ENCODE measurements at regions not wholly inside any gene's neighbourhood (a gene's known extent, or its start where the extent isn't known, plus 50 kb on each side); places are given as distances from the start of the nearest gene placed in this dataset.
"Not testable (repeated sequence)": the region's sequence is repeated elsewhere in the genome, so short reads cannot be mapped to it uniquely, and the experiment has no call there.

DNA sequence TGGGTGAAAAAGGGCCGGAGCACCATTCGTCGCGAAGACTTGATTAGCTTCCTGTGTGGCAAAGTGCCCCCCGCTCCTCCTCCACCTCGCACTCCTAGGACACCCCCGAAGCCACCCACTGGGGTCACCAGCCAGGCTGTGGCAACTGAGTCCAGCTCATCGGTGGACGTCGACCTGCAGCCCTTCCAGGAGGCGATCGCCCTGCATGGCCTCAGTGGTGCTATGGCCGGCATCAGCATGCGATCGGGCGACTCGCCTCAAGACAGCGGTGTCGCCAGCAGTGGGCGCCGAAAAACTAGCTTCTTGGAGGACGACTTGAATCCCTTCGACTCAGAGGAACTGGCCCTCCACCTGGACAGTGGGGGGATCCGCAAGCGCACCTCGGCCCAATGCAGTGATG, 126.8 kb upstream of the CXorf66 start:
- no peak for TF ChIP-seq CTCF (IDR thresholded peaks at IDR 0.05; ENCODE audit: low read depth, low read length)
- Histone ChIP-seq H3K27me3 (ENCODE audit: insufficient read depth, low read depth, severe bottlenecking) (peaks cover 51% of the 10 kb centered on the region), H3K4me3 (ENCODE audit: low read depth, low read length) (no peak overlapping the region), H3K36me3 (no peaks in the 10 kb centered on the region), H3K9me3 (ENCODE audit: severe bottlenecking) (no peaks in the 10 kb centered on the region), H3K27ac (no peak overlapping the region)
- DNase-seq: no peak

- DNase-seq: no peak
- Histone ChIP-seq H3K4me3 (ENCODE audit: low read depth, low read length) (no peak overlapping the region), H3K9me3 (ENCODE audit: severe bottlenecking) (no peaks in the 10 kb centered on the region), H3K36me3 (no peaks in the 10 kb centered on the region), H3K27ac (no peak overlapping the region), H3K27me3 (ENCODE audit: insufficient read depth, low read depth, severe bottlenecking) (peaks cover 47% of the 10 kb centered on the region)
- no peak for TF ChIP-seq CTCF (IDR thresholded peaks at IDR 0.05; ENCODE audit: low read depth, low read length)
Observed at GRCh38 chrX:140091125-140091886, 126.0 kb upstream of the CXorf66 start.

GRCh38 chrX:140090800-140091124, 125.4 kb upstream of the CXorf66 start:
- no peaks in the 10 kb centered on the region for H3K9me3 ChIP-seq (ENCODE audit: severe bottlenecking)
- DNase-seq: no peak
- H3K27ac ChIP-seq: no peak overlapping the region
- no peak for TF ChIP-seq CTCF (IDR thresholded peaks at IDR 0.05; ENCODE audit: low read depth, low read length)
- no peak overlapping the region for H3K4me3 ChIP-seq (ENCODE audit: low read depth, low read length)
- no peaks in the 10 kb centered on the region for H3K36me3 ChIP-seq
- peaks cover 42% of the 10 kb centered on the region for H3K27me3 ChIP-seq (ENCODE audit: insufficient read depth, low read depth, severe bottlenecking)

GRCh38 chrX:140088438-140088837, 123.1 kb upstream of the CXorf66 start:
- DNase-seq: no peak
- no peaks in the 10 kb centered on the region for H3K9me3 ChIP-seq (ENCODE audit: severe bottlenecking)
- no peaks in the 10 kb centered on the region for H3K36me3 ChIP-seq
- H3K27me3 ChIP-seq (ENCODE audit: insufficient read depth, low read depth, severe bottlenecking): peaks cover 38% of the 10 kb centered on the region
- no peak overlapping the region for H3K27ac ChIP-seq
- H3K4me3 ChIP-seq (ENCODE audit: low read depth, low read length): no peak overlapping the region
- TF ChIP-seq CTCF (IDR thresholded peaks at IDR 0.05; ENCODE audit: low read depth, low read length): no peak

DNA sequence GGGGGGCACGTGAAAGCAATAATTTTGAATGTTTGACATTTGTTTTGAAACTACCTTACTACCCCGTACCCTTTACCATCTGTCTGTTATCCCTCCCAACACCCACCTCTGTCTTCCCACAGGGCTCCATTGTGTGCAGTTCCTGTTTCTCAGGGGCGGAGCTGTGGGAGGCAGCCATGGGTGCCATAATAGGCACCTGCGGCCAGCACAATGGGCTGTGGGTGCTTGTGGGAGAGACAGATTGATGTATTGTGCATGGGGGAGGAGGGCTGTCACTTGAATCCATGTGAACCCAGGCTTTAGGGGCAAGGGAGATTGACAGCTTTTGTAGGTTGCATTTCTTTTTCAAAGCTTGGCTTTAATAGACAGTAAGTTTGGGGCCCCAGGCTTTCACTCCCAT, 122.6 kb upstream of the CXorf66 start:
- Histone ChIP-seq H3K27me3 (ENCODE audit: insufficient read depth, low read depth, severe bottlenecking) (peaks cover 37% of the 10 kb centered on the region), H3K27ac (no peak overlapping the region), H3K36me3 (no peaks in the 10 kb centered on the region), H3K4me3 (ENCODE audit: low read depth, low read length) (no peak overlapping the region), H3K9me3 (ENCODE audit: severe bottlenecking) (no peaks in the 10 kb centered on the region)
- DNase-seq: no peak
- TF ChIP-seq CTCF (IDR thresholded peaks at IDR 0.05; ENCODE audit: low read depth, low read length): no peak

GRCh38 chrX:140086691-140087090, 121.4 kb upstream of the CXorf66 start:
- no peak for DNase-seq
- no peak for TF ChIP-seq CTCF (IDR thresholded peaks at IDR 0.05; ENCODE audit: low read depth, low read length)
- Histone ChIP-seq H3K27ac (no peak overlapping the region), H3K9me3 (ENCODE audit: severe bottlenecking) (no peaks in the 10 kb centered on the region), H3K27me3 (ENCODE audit: insufficient read depth, low read depth, severe bottlenecking) (peaks cover 29% of the 10 kb centered on the region), H3K4me3 (ENCODE audit: low read depth, low read length) (no peak overlapping the region), H3K36me3 (no peaks in the 10 kb centered on the region)

- not testable (repeated sequence) for H3K4me3 ChIP-seq (ENCODE audit: low read depth, low read length); H3K27ac ChIP-seq; DNase-seq; H3K9me3 ChIP-seq (ENCODE audit: severe bottlenecking); H3K36me3 ChIP-seq
- H3K27me3 ChIP-seq (ENCODE audit: insufficient read depth, low read depth, severe bottlenecking): peaks cover 18% of the 10 kb centered on the region
Observed at GRCh38 chrX:140074851-140075250, 109.5 kb upstream of the CXorf66 start.

Measured in WERI-Rb-1 (cell line).